ENCODE measurements at regions not wholly inside any gene's neighbourhood (a gene's known extent, or its start where the extent isn't known, plus 50 kb on each side); places are given as distances from the start of the nearest gene placed in this dataset.

GRCh38 chr2:204416236-204416635, 129.0 kb upstream of the PARD3B start:
- TF ChIP-seq CTCF (IDR thresholded peaks at IDR 0.05; ENCODE audit: insufficient read depth, low read length, poor library complexity, severe bottlenecking) (no peak), EZH2phosphoT487 (conservative IDR thresholded peaks at IDR 0.05; ENCODE audit: low read length) (no peak)
